RWPE1 (cell line): ENCODE measurements at regions not wholly inside any gene's neighbourhood (a gene's known extent, or its start where the extent isn't known, plus 50 kb on each side); places are given as distances from the start of the nearest gene placed in this dataset.

ENCODE experiments used
- CTCF ChIA-PET: fragments of 350-600 bp; sonication (Branson Sonifier 250); formaldehyde crosslinking; extraction: SDS; loops from one replicate; lab custom pipeline; 2021; lab: Yijun Ruan, JAX
- POLR2A ChIA-PET: fragments of 400-600 bp; formaldehyde crosslinking; extraction: SDS; loops from one replicate; lab custom pipeline; 2020; ENCODE audit warnings: antibody characterized with exemption; ENCODE audit not compliant: low non-redundant PET; lab: Yijun Ruan, JAX
- DNase-seq: peaks from one replicate; pipeline ENCODE4 v3.0.0; 2012; ENCODE audit warnings: low spot score
- H3K27ac ChIP-seq: fragments of 450-650 bp; 2 replicates; pipeline ENCODE4 v1.5.1; 2017
- TF ChIP-seq, protein P1 (sequence below): fragments of 450-650 bp; conservative IDR thresholded peaks from 2 replicates; pipeline ENCODE4 v1.5.1; 2017; ENCODE audit warnings: low read depth, mild to moderate bottlenecking

- H3K27ac ChIP-seq: no peak overlapping the region
- DNase-seq: no peak
- CTCF ChIA-PET: interaction anchor here (0.6 kb wide), 1 partner anchor 889 kb away, joined by 4 read pairs; no protein-coding TSS in a partner anchor
- TF ChIP-seq, protein P1, sequence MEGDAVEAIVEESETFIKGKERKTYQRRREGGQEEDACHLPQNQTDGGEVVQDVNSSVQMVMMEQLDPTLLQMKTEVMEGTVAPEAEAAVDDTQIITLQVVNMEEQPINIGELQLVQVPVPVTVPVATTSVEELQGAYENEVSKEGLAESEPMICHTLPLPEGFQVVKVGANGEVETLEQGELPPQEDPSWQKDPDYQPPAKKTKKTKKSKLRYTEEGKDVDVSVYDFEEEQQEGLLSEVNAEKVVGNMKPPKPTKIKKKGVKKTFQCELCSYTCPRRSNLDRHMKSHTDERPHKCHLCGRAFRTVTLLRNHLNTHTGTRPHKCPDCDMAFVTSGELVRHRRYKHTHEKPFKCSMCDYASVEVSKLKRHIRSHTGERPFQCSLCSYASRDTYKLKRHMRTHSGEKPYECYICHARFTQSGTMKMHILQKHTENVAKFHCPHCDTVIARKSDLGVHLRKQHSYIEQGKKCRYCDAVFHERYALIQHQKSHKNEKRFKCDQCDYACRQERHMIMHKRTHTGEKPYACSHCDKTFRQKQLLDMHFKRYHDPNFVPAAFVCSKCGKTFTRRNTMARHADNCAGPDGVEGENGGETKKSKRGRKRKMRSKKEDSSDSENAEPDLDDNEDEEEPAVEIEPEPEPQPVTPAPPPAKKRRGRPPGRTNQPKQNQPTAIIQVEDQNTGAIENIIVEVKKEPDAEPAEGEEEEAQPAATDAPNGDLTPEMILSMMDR: no peak
- POLR2A ChIA-PET: no interaction called here
These were observed 258.9 kb downstream of the KCNRG start for GRCh38 chr13:50274181-50274580.

DNA sequence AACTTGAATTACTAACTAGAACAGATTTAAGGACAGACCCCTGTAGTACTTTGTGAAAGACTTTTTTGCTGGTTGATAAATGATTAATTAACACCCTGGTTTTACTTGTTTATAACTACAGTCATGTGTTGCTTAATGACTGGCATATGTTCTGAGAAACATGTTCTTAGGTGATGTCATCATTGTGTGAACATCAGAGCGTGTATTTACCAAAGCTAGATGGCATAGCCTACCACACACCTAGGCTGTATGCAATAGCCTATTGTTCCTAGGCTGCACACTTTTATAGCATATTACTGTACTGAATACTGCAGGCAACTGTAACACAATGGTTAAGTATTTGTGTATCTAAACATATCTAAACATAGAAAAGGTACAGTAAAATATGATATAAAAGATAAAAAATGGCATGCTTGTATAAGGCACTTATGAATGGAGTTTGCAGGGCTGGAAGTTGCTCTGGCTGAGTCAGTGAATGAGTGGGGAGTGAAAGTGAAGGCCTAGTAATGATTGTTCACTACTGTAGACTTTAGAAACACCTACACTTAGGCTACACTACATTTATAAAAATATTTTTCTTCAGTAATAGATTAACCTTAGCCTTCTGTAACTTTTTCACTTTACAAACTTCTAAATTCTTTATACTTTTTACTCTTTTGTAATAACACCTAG, 260.3 kb downstream of the KCNRG start:
- no peak for DNase-seq
- no peak overlapping the region for H3K27ac ChIP-seq
- ChIA-PET POLR2A (no interaction called here), CTCF (no interaction called here)
- TF ChIP-seq, protein P1: no peak

DNA sequence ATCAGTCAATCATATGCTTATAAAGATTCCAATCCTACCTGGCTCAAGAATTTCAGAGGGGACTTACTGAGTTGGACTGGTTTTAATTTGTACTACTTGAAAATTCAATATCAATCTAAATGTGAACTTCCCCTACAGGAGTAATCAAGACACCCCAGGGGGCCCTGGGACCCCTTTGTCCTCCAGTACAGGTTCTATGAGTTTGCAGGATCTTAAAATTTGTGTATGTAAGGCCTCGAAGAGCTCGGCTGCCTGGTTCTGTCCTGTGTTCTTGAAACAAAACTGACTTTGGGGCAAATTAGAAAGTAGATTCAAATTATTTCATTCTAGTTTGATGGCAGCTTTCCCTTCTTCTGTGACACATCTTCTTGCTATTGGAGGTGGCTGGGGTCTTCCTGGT, 261.3 kb downstream of the KCNRG start:
- CTCF ChIA-PET: interaction anchor here (0.6 kb wide), 1 partner anchor 801 kb away, joined by 4 read pairs; no protein-coding TSS in a partner anchor
- POLR2A ChIA-PET: no interaction called here
- TF ChIP-seq, protein P1: no peak
- no peak for DNase-seq
- no peak overlapping the region for H3K27ac ChIP-seq

GRCh38 chr13:50277127-50277526, 261.9 kb downstream of the KCNRG start:
- POLR2A ChIA-PET: no interaction called here
- TF ChIP-seq, protein P1: no peak
- peak; percentile 11 for DNase-seq
- CTCF ChIA-PET: no interaction called here
- no peak overlapping the region for H3K27ac ChIP-seq

DNA sequence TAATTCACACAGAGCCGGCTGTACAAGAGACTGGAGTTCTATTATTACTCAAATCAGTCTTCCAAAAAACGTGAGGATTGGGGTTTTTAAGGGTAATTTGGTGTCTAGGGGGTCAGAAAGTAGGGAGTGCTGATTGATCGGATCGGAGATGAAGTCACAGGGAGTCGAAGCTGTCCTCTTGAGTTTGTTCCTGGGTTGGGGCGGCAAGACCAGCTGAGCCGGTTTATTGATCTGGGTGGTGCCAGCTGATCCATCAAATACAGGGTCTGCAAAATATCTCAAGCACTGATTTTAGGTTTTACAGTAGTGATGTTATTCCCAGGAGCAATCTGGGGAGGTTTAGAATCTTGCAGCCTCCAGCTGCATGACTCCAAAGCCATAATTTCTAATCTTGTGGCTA, 262.7 kb downstream of the KCNRG start:
- no peak for DNase-seq
- H3K27ac ChIP-seq: no peak overlapping the region
- POLR2A ChIA-PET: no interaction called here
- TF ChIP-seq, protein P1: no peak
- CTCF ChIA-PET: no interaction called here

GRCh38 chr13:50280441-50280937, 265.2 kb downstream of the KCNRG start:
- no peak overlapping the region for H3K27ac ChIP-seq
- POLR2A ChIA-PET: no interaction called here
- TF ChIP-seq, protein P1: no peak
- CTCF ChIA-PET: no interaction called here
- DNase-seq: no peak
